Lung microvascular endothelial cell (primary cell): ENCODE measurements at regions not wholly inside any gene's neighbourhood (a gene's known extent, or its start where the extent isn't known, plus 50 kb on each side); places are given as distances from the start of the nearest gene placed in this dataset.

Source experiments
- DNase-seq, 2 donors: peaks; one replicate each; pipeline versions ENCODE4 v3.0.0 to v3.0.0-alpha.2; 2010; ENCODE audit warnings: low read depth in 2 of 2

DNA sequence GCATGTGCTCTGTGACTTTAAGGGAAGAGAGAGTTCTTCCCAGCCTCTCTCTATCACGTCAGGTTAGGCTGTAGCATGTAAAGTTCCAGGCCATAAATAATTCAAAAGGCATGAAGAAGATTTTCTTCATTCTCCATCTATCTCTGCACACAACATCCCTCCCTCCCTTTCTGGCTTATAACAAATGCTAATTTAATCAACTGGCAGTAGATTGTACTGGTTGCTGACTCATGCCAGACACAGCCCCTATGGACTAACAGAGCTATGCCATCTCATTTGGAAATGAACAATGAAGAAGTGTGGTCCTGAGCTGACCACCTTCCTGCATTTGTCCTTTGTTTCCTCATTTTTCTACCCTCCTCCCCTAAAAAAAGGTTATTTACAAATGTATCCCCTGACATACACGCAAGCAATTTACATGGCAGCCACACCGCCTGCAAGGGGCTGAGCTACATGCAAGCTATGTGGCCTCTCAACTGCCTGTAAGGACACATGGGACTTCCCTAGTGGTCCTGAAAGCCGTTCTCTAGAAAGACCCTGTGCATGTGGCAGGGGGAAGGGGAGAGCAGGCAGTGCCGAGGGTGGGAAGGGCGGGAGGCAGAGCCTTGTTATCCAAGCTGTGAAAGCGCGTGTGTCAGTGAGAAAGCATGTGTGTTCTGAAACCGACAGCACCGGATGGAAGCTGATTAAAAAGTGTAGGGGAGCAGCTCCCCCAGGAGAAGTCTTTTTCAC is 90.9 kb upstream of the KLF7 start:
- no peak for DNase-seq

DNA sequence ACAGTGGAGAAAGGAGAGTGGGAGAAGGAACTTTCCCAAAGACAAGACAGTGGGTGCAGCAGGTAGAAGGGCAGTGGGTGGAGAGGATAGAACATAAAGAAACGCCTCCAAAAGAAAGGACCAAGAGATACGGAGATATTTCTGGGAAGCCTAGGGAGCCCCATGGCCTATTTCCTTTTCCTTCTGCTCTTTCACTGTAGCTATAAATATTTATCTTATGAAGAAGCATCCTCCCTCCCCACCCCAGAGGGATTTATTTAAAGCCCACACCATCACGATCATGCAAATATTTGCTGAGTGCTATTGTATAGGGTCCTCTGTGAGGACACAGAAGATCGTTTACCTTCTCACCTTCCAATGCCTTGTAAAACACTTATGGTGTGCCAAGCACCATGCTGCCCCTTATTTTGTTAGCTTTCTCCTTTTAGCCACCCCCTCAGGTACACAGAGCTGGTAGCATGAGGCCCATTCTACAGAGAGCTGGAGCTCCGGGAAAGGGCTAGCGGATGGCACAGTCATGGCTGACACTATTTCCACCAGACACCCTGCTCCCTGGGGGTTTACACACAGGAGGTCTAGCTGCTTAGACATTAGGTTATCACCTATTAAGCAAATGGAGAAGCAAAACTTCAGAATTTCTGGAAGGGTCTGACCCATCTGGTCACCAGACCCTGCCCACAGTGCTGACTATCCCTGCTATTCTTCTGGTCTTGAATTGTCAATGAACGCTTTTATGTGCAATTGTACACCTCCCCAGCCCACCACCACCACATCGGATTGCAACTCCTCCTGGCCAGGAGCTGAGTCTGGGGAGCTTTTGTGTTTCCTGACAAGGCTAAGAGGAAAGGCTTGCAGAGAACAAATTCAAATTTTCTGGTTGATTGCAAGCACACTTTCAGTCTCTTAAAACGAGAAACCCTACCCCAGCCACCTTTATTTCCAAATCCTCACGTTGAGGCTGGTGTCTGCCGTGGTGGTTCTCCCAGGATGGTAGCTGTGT is 91.8 kb upstream of the KLF7 start:
- no peak for DNase-seq

DNA sequence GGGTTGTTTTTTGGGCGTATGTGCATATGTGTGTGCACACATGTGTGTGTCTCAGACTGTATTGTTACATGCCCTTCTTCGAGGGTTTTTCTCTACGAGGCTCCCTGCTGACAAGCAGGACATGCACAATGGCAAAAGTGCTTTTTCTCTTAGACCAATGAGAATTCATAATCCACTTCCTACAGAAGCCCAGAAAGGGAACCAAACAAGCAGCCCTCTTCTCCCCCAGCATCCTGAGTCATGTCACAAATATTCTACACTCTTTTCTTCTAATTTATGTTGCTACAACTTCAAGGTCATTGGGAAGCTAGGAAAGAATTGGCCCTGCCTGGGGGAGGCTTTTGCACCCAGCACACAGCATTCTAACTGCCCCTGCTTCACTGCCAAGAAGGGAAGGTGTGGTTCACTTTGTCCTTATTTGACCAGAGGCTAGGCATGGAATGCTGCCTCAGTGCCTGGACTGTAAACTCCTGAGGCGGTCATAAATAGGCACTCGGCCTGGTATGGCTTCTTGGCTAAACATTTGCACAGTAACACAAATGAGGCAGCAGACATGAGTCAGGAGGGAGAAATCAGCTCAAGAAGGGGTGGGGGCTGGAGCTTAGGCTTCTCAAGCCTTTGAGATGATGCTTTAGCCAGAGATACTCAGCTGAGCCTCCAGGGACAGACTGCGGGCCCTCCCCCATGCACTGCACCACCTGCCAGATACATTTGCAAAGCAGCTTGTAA is 92.7 kb upstream of the KLF7 start:
- DNase-seq: peak in 1 of 2 donors; percentile 74

DNA sequence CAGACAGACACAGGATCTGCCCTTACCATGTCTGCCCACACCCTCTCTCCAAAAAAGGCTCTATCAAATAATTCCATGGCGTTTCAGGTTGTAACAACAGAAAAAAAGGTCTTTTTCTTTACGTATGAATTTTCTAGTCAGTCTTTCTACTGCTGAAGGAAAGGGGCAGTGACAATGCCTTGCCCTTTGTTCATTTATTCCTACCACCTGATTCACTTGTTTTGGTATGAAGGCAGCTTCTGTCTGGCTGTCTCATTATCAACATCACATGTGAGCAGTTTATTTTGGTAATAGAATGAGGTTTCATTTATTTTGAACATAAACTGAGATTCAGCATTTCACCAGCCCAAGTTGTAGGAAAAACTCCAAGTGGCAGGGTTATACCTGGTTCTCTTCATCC is 94.3 kb upstream of the KLF7 start:
- no peak for DNase-seq

DNA sequence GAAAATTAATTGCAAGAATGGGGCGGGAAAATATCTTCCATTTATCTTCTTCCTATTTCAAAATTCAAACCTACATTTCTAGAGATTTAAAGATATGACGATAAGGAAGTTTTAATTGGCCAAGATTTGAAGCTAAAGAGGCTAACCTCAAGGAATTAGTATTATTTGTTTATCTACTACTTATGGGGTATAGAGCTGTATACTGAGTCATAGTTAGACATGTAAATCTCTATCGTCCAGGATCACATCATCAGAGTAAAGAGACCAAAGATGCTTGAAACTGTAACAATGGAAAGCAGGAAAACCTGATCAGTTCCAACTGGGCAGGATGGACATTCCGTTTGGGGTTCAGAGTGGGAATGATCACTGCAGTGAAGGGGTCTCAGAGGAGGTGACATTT is 95.2 kb upstream of the KLF7 start:
- no peak for DNase-seq

DNA sequence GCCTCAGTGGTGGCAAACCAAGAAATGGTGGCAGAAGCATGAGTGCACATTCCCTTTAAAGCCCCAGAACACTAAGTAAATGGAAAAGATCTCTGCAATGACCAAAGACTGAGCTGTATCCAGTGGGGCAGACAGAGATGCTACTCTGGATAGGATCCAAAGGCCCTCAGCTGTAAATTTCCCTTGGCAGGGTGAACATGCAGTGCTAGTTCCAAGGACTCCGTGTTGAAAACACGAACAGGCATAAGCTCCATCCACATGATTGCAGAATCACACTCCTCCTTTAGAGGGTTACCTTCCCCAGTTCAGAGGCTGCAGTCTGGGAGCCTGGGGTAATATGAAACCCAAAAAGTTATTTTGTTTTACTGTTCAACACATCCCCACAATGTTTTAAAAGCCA is 98.6 kb upstream of the KLF7 start:
- DNase-seq: no peak

DNA sequence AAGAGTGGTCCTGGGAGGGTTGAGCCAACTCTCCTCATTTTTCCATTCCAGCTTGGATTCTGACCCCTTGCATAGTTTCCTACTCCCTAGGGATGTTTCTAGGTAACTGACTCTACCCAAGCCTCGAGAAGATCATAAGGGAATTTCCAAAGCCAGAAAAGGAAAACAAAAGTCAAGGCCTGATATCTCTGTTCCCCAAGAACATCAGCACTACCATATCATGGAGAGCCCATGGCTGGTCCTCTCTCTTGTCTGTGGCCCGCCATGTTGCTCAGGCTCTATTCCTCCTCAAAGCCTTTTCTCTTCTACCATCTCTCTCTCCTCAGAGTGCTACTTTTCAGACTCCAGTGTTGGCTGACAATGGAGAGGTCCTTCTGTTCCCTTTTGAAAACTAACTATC is 99.6 kb upstream of the KLF7 start:
- no peak for DNase-seq

DNA sequence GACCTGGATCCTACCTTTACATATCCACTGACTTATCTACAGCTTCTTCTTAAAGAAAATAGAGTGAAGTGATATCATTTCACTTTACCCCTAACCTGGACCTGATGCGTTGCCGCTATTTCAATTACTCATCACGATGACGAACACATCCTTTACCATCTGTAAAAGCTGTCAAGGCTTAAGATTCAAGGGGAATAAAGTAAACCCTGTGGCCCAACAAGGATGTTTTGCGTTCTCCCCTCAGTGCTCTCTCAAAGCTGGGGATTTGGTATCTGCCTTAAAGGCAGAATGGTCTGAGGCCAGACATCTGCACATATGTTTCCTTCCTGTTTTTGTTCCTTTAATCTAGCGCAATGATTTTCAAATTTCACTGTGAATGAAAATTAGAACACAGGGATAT is 100.1 kb upstream of the KLF7 start:
- peak in 1 of 2 donors; percentile 65 for DNase-seq

DNA sequence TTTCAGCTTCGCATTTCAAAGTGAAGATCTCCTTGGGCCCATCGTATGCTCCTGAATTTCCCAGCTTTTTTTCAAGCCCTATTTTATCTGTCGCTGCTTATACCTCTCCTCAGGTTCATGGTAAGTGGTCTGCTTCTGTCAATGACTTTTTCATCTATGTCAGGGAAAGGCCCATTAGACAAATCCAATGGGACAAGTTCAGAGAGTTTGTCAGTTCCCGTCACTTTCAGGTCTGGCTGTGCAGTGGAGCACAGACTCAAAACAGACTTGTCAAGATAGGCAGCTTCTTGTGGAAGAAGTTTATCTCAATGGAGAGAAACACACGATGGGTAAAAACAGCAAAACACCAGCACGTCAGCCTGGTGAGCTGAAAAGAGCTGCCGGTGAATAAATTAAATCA is 100.9 kb upstream of the KLF7 start:
- no peak for DNase-seq

DNA sequence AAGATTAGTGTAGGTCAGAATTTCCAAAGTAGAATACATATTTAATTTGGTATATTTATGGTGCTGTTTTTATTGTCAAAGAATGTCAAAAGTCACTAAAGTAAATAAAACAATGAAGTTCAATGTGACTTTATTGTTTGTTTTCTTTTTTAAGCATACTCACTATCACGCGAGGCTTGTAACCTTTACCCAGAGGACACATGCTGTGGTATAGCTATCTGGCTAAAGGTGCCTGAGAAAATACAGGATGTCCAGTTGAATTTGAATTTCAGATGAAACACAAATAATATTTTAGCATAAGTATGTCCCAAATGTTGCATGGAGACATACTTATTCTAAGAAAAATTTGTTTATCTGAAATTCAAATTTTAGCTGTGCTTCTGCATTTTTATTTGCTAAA is 103.3 kb upstream of the KLF7 start:
- DNase-seq: no peak

DNA sequence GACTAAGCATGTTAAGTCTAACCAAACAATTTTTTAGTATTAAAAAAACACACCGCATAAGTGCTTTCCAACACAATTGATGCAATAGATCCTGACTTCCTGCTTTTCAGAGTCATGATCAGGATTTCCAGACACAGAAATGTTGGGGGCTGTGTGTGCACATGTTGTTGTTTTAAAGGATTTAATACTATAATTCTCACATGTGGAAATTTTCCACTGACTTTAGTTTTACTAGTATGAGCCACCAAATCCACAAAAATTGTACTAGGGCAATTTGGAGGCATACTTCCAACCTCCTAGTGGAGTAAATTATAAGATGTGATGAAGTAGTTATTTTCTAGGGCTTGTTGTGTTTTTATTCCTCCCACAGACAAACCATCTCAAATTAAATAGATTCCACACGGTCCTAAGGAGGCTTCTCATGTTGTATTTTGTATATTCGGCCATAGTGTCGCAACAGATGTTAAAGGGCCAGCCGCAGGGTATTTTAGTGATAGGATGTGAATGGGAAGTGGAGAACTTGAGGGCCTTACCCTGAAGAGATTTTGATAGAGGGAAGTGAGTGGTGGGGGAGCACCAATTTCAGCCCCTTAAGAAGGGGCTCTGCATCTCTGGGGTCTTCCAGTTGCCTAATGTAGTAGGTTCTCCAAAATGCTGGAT is 108.9 kb upstream of the KLF7 start:
- DNase-seq: peak; percentile 45 to 95

DNA sequence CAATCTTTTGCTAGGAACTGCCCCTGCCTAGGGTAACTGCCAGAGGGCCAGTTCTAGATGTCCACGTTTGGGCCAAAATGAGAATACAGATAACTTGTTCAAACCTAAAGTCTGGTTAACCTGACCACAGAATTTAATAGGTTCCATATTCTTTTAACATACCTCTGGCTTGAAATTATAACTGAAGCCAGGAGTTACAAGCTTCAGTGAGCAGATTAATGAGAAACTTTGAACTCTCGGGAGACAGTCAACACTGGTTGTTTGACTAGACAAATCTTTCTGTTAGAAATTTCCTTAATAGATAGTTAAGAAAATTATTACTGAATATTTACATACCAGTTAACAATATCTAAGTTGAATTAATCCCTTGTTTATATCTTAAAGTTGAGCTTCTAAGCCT is 110.0 kb upstream of the KLF7 start:
- no peak for DNase-seq

DNA sequence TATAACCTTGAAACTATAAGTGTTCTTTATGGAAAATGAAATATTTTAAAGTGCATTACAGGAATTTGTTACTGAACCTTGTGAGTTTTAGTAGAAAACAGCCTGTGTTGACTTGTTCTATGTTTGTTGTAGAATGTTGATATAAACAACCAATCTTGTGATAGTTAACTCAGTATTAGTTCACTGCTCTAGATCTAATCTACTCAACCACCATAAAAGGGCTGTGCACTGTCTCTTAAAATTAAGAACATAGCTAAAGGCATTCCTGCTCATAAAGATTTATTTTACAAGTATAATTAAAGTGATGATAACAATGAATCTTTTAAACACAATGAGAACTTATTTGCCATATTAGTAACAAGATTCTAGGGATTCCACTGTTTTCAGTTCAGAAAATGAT is 110.5 kb upstream of the KLF7 start:
- DNase-seq: no peak

DNA sequence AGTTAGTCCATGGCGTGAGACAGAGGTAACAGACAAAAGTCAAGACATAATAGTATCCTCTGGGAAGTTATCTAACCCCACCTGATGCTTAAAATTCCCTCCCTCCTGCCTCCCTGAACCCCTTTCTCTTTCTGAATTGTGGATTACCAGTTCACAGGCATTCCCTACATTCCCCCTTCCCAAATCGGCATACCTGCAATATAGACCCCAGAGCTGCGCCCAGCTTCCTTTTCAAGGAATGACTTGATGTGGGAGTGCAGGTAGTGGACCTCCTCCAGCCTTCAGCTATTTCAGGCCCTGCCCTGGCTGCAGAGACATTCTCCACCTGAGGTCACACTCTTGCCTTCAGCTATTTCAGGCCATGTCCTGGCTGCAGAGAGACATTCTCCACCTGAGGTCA is 111.1 kb upstream of the KLF7 start:
- DNase-seq: no peak

DNA sequence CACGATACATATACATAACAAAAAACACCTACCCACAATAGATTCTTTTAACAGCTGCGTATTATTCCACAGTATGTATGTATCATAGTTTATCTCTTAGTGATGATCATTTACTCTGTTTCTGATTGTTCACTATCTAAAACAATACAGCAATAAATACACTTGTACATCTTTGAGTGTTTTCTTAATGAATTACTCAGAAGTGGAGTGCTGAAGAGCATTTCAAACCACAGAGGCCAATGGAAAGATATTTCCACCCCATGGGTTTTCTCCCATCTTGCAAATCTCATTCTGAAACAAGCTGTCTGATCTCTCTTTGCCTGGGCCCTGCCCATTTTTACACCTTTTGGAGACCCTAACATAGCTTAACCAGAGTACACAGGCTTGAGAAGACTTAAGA is 113.8 kb upstream of the KLF7 start:
- DNase-seq: no peak

DNA sequence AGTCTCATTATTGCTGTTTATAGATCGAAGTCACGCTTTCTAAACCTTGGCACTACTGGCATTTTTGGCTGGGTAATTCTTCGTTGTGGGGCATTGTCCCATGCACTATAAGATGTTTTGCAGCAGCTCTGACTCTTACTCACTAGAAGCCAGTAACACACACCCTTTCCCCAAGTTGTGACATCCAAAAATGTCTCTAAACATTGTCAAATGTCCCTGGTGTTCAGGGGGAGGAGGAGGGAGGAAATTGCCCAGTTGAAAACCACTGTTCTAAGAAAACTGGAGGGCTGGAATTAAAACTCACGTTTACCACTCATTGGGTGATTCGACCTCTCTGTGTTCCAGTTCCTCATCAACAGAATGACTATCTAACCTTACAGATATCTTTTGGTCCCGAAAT is 115.7 kb upstream of the KLF7 start:
- DNase-seq: no peak

DNA sequence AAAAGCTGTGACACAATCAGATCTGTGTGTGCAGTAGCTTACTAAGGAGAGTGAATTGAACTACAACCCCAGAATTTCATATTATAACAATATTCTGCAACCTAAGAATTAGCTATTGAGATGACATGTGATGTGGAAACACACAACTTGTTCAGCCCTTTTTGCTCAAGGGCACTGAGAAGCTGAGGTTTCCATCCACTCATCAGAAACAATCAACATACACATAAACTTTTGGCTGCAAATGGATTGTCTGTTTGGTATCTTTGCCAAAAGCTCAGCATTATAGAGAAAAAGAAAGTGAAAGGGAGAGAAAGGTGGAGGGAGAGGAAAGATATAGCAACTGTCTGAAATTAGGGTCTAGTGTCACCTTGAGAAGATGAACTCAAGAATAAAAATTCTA is 117.2 kb upstream of the KLF7 start:
- DNase-seq: peak; percentile 7 to 74

DNA sequence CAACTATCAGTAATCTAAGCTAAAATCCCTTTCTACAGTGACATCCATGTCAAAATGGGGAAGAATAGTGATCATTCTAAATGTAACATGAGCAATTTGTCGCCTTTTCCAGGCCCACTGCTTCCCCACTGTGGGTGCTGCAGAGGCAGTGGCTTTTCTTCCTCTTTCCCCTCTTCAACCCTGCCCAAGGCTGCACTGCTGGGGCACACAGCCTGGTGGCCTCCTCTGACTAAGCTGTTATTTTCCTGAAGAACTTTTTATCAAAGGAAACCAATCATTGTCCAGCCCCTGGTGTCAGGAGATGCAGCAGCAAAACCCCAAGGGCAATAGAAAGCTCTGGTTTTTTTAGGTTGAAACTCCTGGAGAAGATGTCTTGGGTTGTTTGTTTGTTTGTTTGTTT is 117.6 kb upstream of the KLF7 start:
- DNase-seq: peak; percentile 35 to 59

DNA sequence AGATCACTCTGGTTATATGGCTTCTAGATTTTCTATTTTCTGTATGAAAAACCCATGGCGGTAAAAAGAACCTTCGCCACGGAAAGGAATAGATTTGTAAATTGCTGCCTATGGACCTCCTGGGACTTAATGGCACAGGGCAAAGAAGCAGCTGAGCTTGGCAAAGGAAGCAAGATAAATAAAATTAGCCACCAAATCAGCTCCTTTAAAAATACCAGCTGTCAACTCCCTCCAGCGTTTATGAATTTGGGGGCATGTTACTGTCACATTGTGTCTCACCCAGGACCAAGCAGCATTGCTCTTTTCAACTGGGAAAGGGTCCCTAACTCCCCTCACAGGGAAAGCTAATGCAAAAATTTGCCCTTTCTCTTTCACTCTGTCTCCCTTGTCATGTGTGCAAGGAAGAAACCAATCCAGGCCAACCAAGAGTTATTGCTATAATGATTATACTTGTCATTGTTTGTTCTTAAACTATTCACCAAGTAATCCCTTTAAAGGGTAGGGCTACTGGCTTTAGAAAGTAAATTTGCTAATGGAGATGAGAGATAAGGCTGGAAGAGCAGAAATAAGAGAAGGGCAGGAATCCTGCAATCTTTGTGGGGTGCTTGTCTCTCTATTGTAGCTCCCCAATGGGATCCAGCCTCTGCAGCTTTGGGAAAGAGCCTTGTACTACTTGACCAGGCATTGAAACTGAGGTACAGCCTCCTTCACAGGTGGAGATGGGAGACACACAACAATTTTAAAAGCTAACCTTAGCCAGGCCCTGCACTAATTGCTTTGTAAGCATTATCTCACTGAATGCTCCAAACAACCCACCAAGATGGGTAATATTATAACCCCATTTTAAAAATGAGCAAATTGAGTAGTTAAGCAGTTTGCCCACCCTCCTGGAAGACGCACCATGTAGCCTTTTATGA is 119.1 kb upstream of the KLF7 start:
- no peak for DNase-seq

DNA sequence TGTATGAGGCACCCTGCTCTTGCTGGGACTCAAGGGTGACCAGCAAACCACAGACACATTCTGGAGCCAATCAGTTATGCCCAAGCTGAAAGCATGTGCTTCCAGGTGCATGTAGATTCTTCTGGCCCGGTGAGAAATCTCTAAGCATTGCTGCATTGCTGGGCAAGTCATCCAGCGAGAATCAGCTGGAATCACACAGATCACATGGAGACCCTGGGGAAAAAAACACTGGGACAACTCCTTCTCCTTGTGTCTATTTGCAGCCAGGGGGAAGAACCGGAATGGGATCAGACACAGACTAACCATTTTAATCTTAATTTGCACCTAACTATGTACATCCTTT is 119.7 kb upstream of the KLF7 start:
- DNase-seq: peak in 1 of 2 donors; percentile 2

DNA sequence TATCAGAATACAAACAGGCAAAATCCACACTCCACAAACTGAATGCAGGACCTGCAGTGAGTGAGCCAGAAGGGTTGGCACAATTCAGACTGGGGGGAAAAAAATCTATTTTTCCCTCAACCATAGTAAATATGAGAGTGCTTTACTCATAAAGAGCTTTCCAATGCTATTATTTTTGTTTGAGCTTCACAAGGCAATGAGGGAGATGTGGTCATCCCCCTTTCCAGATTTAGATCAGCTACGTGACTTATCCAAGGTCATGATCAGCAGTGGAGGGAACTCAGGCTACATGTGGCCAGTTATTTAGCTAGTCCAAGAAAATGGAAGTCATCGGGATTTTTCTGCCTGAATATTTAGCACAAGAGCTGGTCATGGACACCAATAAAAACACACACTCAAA is 120.4 kb upstream of the KLF7 start:
- DNase-seq: no peak
